Colonic mucosa (tissue), 4 donors: ENCODE measurements at regions not wholly inside any gene's neighbourhood (a gene's known extent, or its start where the extent isn't known, plus 50 kb on each side); places are given as distances from the start of the nearest gene placed in this dataset.

Source experiments
- DNase-seq: peaks from one replicate; pipeline ENCODE4 v3.0.0-alpha.2; 2020
- H3K27ac ChIP-seq: fragments of 200-600 bp; one replicate; pipeline ENCODE4 v1.8.0; 2021
- H3K27me3 ChIP-seq: fragments of 200-600 bp; one replicate; pipeline ENCODE4 v1.8.0; 2021
- H3K36me3 ChIP-seq: fragments of 200-600 bp; one replicate; pipeline ENCODE4 v1.8.0; 2021
- H3K4me1 ChIP-seq: fragments of 200-600 bp; one replicate; pipeline ENCODE4 v1.8.0; 2021; ENCODE audit warnings: mild to moderate bottlenecking
- H3K4me3 ChIP-seq: fragments of 200-600 bp; one replicate; pipeline ENCODE4 v1.8.0; 2021
- H3K9ac ChIP-seq, 2 donors: one replicate each; pipeline ENCODE4 v1.7.0; 2013; ENCODE audit warnings: control low read depth in 2 of 2, low read depth in 2 of 2, low read length in 2 of 2
- H3K9me3 ChIP-seq: fragments of 200-600 bp; one replicate; pipeline ENCODE4 v1.8.0; 2021
- CTCF ChIP-seq: fragments of 200-600 bp; IDR thresholded peaks from one replicate; pipeline ENCODE4 v1.8.0; 2022; ENCODE audit warnings: antibody characterized with exemption, mild to moderate bottlenecking
- intact Hi-C: fragments of 100-400 bp; cut with DNase I; formaldehyde crosslinking; loops from one replicate; pipeline ENCODE4 v1.14.1; 2022
- donor health status: healthy.
- donor health status: DM: no; HTN: no; CAD: no.
- donor health status: DM: no; HTN: no; CAD: no.

GRCh38 chr15:31208817-31209216, 107.3 kb upstream of the TRPM1 start:
- H3K27ac ChIP-seq, result no peak overlapping the region
- intact Hi-C loops, result no loop called here
- TF ChIP-seq CTCF, result no peak

GRCh38 chr15:31211353-31211752, 109.8 kb upstream of the TRPM1 start:
- Histone ChIP-seq H3K27me3 (no peaks in the 10 kb centered on the region), H3K36me3 (no peaks in the 10 kb centered on the region), H3K27ac (no peak overlapping the region), H3K4me3 (no peak overlapping the region), H3K9me3 (no peaks in the 10 kb centered on the region), H3K4me1 (peaks cover 8% of the 10 kb centered on the region), H3K9ac (no peak overlapping the region)
- TF ChIP-seq CTCF, result no peak
- intact Hi-C loops, result loop anchor here (10.0 kb wide), 2 partner anchors 153 to 223 kb away; no protein-coding TSS in a partner anchor
- DNase-seq, result peak; percentile 13

More at GRCh38 chr15:31208817-31209216, 107.3 kb upstream of the TRPM1 start:
- no peak overlapping the region for H3K4me3 ChIP-seq
- H3K9me3 ChIP-seq, result no peaks in the 10 kb centered on the region
- no peaks in the 10 kb centered on the region for H3K27me3 ChIP-seq
- no peak overlapping the region for H3K9ac ChIP-seq
- H3K36me3 ChIP-seq, result no peaks in the 10 kb centered on the region
- no peaks in the 10 kb centered on the region for H3K4me1 ChIP-seq
- no peak for DNase-seq

GRCh38 chr15:31212326-31213080, 111.0 kb upstream of the TRPM1 start:
- TF ChIP-seq CTCF, result no peak
- Histone ChIP-seq H3K9ac (no peak overlapping the region), H3K4me1 (peaks cover 11% of the 10 kb centered on the region), H3K36me3 (no peaks in the 10 kb centered on the region), H3K9me3 (no peaks in the 10 kb centered on the region), H3K4me3 (no peak overlapping the region), H3K27me3 (no peaks in the 10 kb centered on the region), H3K27ac (no peak overlapping the region)
- peak; percentile 16 for DNase-seq
- intact Hi-C loops, result loop anchor here (10.0 kb wide), 2 partner anchors 152 to 222 kb away; no protein-coding TSS in a partner anchor

- TF ChIP-seq CTCF, result no peak
- intact Hi-C loops, result loop anchor here (10.0 kb wide), 2 partner anchors 150 to 220 kb away; no protein-coding TSS in a partner anchor
- Histone ChIP-seq H3K9ac (peak overlapping the region; percentile 66 to 87), H3K9me3 (no peaks in the 10 kb centered on the region), H3K4me1 (peaks cover 11% of the 10 kb centered on the region), H3K4me3 (no peak overlapping the region), H3K36me3 (no peaks in the 10 kb centered on the region), H3K27me3 (no peaks in the 10 kb centered on the region), H3K27ac (peak overlapping the region; percentile 94)
- DNase-seq, result no peak
Measured at GRCh38 chr15:31214158-31214863, 112.3 kb upstream of the KLF13 start.

GRCh38 chr15:31214864-31215489, 111.7 kb upstream of the KLF13 start:
- intact Hi-C loops, result loop anchor here (5.0 to 10.0 kb wide), 3 partner anchors 107 to 220 kb away; no protein-coding TSS in a partner anchor
- H3K4me3 ChIP-seq, result no peak overlapping the region
- H3K4me1 ChIP-seq, result peaks cover 11% of the 10 kb centered on the region
- TF ChIP-seq CTCF, result no peak
- no peaks in the 10 kb centered on the region for H3K36me3 ChIP-seq
- DNase-seq, result peak; percentile 50
- no peaks in the 10 kb centered on the region for H3K27me3 ChIP-seq
- peak overlapping the region; percentile 94 for H3K27ac ChIP-seq
- peak overlapping the region; percentile 66 to 87 for H3K9ac ChIP-seq
- H3K9me3 ChIP-seq, result no peaks in the 10 kb centered on the region
